Activated CD4-positive, alpha-beta T cell treated with anti-CD3 and anti-CD28 coated beads, Interleukin-2, amount 50 U/mL, for 24 hours (primary cell): ENCODE measurements at regions not wholly inside any gene's neighbourhood (a gene's known extent, or its start where the extent isn't known, plus 50 kb on each side); places are given as distances from the start of the nearest gene placed in this dataset.

ENCODE experiments used
- DNase-seq, 2 donors: peaks; one replicate each; pipeline ENCODE4 v3.0.0-alpha.2; 2020; ENCODE audit warnings: low read depth in 1 of 2, low spot score in 1 of 2

GRCh38 chr5:8316608-8317280 lies 447.8 kb downstream of the MTRR start:
- DNase-seq: no peak

DNA sequence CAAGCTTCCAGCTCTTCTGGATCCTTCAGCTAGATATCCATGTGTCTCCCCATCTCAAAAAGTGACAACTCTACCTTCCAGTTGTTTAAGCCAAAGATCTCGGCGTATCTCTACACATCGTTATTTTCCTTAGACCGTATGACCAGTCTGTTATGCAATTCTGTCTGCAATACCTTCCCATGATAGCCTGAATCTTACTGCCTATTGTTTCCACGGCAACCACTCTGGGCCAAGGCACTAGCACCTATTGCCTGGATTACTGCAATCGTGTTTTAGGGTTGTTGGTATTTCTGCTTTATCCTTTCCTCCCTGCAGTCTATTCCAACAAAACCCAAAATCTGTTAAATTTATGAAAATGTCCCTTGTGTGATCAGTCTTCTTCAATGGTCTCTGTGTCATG lies 448.4 kb downstream of the MTRR start:
- DNase-seq: no peak

GRCh38 chr5:8320244-8320643 lies 451.3 kb downstream of the MTRR start:
- no peak for DNase-seq

DNA sequence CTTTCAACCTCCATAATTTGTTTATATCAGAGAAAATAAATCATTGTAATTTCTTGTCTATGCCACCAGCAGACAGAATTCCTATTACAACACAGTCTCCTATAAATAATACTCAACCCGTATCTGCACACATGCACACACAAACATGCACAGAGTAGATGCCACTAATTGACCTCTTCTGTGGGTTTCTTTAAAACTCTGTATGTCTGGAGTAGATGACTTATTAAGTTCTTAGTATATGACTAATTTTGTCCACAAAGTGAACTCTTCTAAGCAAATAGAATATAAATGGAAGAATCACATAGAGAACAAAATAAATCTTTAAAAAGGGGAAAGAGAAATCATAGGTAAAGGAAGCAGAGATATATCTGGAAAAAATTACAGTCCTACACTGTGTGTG lies 452.3 kb downstream of the MTRR start:
- DNase-seq: no peak

DNA sequence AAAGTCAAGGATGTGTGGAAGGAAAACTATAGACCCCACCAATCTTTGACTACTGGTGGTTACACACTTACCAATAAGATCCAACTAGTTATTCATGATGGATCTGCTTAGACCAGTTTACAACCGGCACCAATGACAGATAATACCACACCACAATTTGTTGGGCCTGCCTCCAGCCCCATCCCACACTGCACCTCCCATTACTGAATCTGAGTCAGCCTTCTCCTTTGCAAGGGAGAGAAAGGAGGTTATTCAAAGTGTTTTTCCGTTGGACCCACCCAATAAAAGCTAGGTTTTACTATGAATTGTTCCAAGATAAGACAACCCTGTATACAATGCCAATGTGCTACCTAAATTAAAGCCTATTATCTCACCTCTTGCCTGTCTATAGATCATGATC lies 453.5 kb downstream of the MTRR start:
- no peak for DNase-seq

- no peak for DNase-seq
Observed at GRCh38 chr5:8327016-8327415, 458.1 kb downstream of the MTRR start.

DNA sequence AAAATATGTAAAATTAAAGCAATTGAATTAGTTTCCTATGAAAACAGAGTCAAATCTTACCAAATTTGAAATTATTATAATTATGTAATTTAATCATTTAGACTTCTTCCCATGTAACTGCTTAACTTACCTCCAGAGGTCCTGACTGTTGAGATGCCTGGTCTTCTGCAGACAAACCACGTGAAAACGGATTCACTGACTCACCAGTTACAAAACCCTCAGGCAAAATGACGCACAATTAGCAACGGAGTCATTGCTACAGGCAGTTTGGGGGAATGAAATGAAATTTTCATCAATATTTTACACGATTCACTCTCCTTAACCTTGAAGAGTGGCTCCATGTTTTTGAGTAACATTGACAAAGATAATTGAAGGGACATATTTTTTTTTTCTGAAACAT lies 460.8 kb downstream of the MTRR start:
- DNase-seq: no peak

DNA sequence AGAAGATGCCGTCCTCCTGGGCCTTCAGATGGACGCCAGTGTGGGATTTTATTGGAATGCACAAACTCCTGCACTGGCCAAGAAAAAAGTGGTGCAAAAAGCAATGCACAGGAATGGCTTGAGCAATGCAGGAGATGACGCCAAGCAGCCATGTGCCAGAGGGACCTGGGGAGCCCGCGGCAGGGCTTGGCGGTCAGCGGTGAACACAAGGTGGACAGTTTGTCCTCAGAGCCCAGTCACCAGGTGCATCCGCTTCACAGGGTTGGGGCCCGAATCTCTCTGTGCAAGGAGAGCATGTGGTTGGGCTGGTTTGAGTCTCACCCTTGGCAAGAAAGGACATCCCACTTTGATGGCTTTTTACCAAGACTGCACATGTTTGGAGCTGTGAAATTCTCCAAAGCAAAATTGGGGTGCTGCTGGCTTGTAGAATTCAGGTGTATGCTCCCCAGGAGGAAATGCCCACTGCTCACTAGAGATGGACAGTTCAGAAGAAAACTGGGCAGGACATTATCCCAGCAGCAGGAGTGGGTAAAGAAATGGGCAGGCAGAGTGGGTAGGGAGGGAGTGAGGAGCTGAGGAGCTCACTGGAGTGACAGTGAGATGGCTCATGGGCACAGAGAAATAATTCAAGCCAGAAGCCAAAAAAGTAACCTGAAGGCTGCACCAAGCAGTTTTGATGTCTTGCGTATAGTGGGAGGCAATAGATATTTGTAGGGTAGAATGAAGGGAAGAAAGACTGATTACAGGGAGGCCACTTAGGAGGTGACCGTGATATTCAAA lies 463.9 kb downstream of the MTRR start:
- DNase-seq: no peak

DNA sequence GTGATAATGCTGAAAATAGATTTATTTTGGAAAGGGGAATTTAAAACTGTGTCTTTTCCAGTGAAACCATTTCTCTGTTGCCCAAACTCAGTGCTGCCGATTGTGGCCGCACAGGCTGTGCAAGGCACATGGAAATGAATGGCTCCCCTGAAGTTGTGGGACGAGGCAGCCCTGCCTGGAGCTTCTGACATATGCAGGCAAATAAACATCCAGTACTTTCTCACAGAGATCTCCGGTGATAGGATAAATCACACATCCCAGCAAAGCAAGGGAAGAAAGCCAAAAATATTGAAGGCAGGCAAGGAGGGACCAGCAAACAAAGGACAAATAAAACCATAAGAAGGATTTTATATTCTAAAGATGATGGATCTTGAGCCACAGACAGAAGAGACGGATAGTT lies 464.5 kb downstream of the MTRR start:
- DNase-seq: no peak

GRCh38 chr5:8333977-8334376 lies 465.0 kb downstream of the MTRR start:
- no peak for DNase-seq

DNA sequence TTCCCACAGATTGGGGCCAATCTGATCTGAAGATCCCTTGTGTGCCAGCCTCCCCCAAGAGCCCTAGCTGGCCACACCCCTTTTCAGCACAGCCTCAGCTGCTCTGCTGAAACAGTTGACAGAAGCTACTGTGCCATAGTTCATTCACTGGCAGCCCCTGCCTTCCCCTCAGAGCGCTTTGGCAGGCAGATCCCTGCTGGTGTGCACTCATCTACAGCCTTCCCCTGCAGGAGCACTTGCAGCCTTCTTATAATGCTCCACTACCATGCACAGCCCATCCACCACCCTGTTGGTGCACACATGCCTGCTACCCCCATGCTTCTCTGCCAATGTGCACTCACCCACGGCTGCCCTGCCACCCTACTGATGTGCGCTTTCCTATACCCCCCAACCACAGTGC lies 471.3 kb downstream of the MTRR start:
- no peak for DNase-seq

DNA sequence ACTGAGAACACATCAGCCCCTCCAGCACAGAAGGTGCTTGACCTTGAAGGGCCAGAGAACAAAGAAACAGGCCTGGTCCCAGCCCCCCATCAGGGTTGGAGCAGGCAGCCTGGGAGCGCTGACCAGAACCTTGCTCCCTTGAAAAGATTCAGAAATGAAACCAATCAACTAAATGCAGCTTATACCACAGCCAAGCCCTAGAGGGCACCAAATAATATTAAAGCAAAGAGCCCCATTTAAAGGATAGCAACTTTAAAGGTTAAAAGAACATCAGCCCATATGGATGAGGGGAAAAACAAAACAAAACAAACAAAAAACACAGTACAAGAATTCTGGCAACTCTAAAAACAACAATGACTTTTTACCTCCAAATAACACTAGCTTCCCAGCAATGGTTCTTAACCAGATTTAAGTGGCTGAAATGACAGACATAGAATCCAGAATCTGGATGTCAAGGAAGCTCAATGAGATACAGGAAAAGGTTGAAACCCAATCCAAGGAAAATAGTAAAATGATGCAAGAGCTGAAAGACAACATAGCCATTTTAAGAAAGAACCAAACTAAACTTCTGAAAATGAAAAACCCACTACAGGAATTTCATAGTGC lies 471.9 kb downstream of the MTRR start:
- DNase-seq: no peak

DNA sequence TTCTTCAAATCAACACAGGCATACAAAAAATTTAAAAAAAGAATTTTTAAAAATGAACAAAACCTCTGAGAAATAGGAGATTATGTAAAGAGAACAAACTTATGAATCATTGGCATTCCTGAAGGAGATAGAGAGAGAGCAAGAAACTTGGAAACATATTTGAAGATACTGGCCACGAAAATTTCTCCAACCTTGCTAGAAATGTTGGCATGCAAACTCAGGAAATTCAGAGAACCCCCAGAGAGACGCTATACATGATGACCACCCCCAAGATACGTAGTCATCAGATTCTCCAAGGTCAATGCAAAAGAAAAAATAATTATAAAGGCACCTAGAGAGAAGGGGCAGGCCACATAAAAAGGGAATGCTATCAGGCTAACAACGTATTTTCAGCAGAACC lies 472.5 kb downstream of the MTRR start:
- DNase-seq: no peak

GRCh38 chr5:8347984-8348383 lies 479.0 kb downstream of the MTRR start:
- DNase-seq: no peak

GRCh38 chr5:8349855-8350254 lies 480.9 kb downstream of the MTRR start:
- no peak for DNase-seq

GRCh38 chr5:8350644-8351339 lies 481.8 kb downstream of the MTRR start:
- no peak for DNase-seq

DNA sequence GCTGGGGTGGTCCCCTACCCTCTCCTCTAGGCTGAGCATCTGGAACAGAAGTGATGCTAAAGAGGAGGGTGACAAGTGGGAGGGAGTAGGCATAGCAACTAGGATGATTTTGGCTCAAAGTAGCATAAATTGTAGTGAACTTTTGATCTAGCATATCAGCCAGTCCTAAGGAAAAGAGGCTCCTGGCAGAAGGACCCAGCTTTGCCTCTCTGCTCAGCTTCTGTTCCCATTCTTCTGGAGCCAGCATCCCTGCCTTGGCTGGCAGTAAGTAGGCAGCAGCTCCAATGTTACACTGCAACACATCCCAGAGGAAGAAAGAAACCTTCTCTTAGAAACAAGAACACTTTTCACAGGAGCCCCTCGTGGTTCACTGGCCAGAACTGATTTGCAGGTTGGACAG lies 487.0 kb downstream of the MTRR start:
- no peak for DNase-seq

GRCh38 chr5:8360012-8360411 lies 491.1 kb downstream of the MTRR start:
- no peak for DNase-seq

- DNase-seq: no peak
Observed at GRCh38 chr5:8362495-8362894, 493.5 kb downstream of the MTRR start.

DNA sequence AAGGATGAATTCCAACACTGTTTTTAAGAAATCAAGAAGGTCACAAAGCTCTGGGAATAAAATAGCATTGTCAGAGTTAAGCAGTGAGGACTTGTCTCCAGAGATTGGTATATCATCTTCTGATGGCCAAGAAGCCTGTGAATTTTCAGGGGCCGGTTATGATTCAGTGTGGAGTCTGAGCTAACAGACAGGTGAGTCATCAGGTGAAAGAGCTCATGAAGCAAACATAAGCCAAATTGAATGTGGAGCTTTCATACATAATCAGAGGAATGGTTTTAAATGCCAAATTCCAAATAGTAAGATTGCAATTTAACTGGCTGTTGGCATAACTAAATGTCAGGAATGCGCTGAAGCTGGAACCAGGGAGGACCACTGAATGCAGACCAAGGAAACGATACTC lies 494.2 kb downstream of the MTRR start:
- no peak for DNase-seq

DNA sequence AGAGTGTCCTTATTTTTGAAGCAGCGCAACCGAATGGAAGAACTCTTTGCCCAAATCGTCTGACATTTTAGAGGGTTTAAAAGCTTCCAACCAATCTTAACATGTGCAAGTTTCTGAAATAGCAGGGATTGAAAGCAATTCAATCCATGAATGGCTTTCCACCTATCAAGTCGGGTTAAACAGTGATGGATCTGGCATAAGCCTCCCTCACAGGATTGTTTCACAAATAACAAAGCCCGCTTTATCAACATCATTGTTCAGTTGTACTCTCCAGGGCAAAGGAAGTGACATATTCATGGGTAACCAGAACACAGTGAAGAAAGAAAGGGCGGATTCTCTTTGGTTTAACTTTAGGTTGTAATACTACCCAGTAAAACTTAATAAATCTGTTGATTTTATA lies 497.3 kb downstream of the MTRR start:
- no peak for DNase-seq

DNA sequence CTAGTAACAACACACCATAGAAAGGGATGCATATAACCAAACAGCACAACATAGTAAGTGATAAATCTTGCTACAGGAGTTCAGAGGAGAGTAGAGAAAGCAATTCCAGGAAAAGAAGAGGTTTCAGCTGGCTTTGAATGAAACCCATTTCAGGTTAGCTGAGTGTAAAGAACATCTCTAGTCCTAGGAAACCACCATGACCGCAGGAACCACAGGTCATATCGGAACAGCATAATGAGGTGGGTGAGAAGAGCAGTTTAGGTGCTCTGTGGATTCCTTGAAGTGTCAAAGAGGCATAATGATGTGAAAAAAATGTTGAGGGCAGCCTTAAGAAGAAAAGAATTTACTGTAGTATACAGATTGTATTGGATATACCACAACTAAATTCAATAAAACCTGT lies 507.5 kb downstream of the MTRR start:
- no peak for DNase-seq
